ENCODE measurements at regions not wholly inside any gene's neighbourhood (a gene's known extent, or its start where the extent isn't known, plus 50 kb on each side); places are given as distances from the start of the nearest gene placed in this dataset.
"Not testable (repeated sequence)": the region's sequence is repeated elsewhere in the genome, so short reads cannot be mapped to it uniquely, and the experiment has no call there.

DNA sequence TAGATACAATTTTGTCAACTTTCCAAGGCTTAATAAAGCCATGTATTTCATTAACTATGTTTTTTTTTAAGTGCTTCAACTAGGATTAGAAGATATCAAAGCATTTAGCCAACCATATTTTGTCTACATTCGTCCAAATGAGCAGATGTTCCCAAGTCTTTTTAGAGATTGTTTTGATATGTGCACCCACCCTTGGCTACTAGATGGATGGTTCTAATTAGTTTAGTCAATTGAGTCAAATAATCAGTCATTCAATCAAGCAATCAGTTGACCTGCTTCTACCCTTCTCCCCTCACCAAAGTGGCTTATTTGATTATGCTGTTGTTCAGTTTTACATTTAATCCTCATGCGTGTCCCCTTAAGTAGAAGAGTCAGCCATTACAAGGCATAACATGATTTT, 319.5 kb upstream of the TNC start:
- H3K27me3 Mint-ChIP-seq: peaks cover 9% of the 10 kb centered on the region
- ATAC-seq: no peak
- H3K9me3 Mint-ChIP-seq: no peaks in the 10 kb centered on the region
- no peak overlapping the region for H3K4me3 Mint-ChIP-seq
- H3K27ac Mint-ChIP-seq: no peak overlapping the region
- no peaks in the 10 kb centered on the region for H3K4me1 Mint-ChIP-seq
- no peaks in the 10 kb centered on the region for H3K36me3 Mint-ChIP-seq

DNA sequence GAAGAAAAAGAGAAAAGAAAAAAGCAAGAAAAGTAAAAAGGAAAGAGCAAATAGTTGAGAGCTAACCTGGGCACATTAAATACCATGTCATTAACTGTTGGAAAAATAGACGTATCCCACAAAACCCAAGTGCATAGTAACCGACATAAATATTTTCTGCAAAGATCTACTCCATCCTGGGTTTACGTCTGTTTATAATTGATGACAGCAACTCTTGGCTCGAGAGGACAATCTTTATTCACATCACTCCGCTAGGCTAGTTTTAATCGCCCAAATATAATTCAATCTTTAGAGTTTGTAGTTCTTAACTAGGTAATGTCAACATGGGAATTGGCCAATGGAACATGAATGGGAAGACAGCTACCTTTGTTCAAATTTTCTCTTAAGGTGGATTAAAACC, 321.7 kb upstream of the TNC start:
- H3K4me3 Mint-ChIP-seq: no peak overlapping the region
- peaks cover 8% of the 10 kb centered on the region for H3K27me3 Mint-ChIP-seq
- H3K36me3 Mint-ChIP-seq: no peaks in the 10 kb centered on the region
- H3K9me3 Mint-ChIP-seq: no peaks in the 10 kb centered on the region
- no peak overlapping the region for H3K27ac Mint-ChIP-seq
- ATAC-seq: no peak
- no peaks in the 10 kb centered on the region for H3K4me1 Mint-ChIP-seq

DNA sequence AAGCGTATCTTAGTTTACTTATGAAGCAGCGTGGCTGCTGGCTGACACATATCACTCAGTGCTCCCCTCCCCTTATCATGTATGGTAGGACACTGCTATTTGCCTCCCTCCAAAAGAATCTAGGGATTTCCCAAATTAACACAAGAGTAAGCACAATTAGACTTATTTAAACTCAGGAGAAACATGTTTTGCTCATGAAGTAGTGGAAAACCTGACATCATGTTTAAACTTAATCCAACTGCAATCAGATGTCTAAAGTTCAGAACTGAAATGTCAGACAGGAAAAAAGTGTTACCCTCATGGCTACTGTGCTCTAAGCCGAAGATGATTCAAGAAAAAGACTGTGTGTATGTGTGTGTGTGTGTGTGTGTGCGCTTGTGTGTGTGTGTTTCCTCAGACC, 324.1 kb upstream of the TNC start:
- H3K27ac Mint-ChIP-seq: no peak overlapping the region
- H3K27me3 Mint-ChIP-seq: peaks cover 8% of the 10 kb centered on the region
- ATAC-seq: no peak
- H3K4me3 Mint-ChIP-seq: no peak overlapping the region
- H3K9me3 Mint-ChIP-seq: no peaks in the 10 kb centered on the region
- H3K36me3 Mint-ChIP-seq: no peaks in the 10 kb centered on the region
- H3K4me1 Mint-ChIP-seq: no peaks in the 10 kb centered on the region

DNA sequence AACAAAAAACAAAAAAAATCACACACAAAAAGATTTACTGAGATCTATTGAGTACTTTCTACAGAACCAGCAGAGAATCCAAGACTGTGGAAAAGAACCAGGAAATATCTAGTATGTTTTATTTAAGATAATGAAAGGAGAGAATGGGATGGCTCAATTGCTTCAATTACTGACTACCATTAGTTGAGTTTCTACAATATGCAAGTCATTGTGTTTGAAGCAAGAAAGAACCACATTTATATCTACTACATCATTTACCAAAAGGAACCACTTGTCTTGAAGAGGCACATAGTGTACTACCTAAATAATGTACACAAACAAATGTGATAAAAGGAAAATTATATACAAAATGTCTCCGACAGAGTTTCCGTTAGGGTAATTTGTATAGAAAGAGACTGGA, 325.9 kb upstream of the TNC start:
- Mint-ChIP-seq H3K27me3 (peaks cover 19% of the 10 kb centered on the region), H3K9me3 (no peaks in the 10 kb centered on the region), H3K27ac (no peak overlapping the region), H3K4me1 (no peaks in the 10 kb centered on the region), H3K36me3 (no peaks in the 10 kb centered on the region), H3K4me3 (no peak overlapping the region)
- ATAC-seq: no peak

DNA sequence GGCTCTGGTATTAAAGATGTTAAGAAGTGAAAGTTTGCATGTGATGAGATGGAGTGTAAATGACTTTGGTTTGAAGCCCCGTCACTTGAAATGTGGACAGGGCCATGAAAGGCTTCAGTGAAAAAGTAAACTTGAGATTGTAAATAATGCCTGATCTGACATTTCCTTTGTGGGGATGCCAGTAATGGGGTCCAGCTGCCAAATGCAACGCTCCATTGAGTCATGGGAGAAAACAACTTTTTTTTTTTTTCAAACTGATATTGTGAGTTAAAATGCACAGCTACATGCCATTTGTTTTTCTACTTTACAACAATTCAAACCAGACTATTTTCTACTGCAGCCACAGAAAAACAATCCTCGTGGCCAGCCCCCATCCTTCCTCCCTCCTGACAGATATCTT, 327.0 kb upstream of the TNC start:
- peaks cover 30% of the 10 kb centered on the region for H3K27me3 Mint-ChIP-seq
- no peak for ATAC-seq
- no peaks in the 10 kb centered on the region for H3K4me1 Mint-ChIP-seq
- H3K4me3 Mint-ChIP-seq: no peak overlapping the region
- no peak overlapping the region for H3K27ac Mint-ChIP-seq
- H3K36me3 Mint-ChIP-seq: no peaks in the 10 kb centered on the region
- no peaks in the 10 kb centered on the region for H3K9me3 Mint-ChIP-seq

DNA sequence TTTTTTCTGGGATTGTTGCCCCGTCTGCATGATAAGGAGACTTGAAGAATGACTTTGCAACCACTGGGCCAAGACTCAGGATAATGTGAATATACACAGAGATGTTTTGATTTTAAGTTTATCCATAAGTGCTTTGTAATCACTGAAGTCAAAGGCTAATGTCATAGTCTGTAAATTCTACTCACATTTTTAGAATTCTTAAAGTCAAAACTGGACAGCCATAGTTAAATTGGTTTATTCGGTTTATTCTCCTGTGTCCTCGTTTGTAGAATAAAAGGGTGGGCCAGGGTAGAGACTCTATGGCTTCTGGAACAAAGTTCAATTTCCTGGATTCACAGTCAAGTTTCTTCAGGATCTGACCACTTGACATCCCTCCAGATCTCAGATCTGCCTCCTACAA, 327.7 kb upstream of the TNC start:
- no peaks in the 10 kb centered on the region for H3K4me1 Mint-ChIP-seq
- H3K27me3 Mint-ChIP-seq: peaks cover 31% of the 10 kb centered on the region
- no peak overlapping the region for H3K27ac Mint-ChIP-seq
- no peak for ATAC-seq
- H3K4me3 Mint-ChIP-seq: no peak overlapping the region
- no peaks in the 10 kb centered on the region for H3K9me3 Mint-ChIP-seq
- no peaks in the 10 kb centered on the region for H3K36me3 Mint-ChIP-seq

DNA sequence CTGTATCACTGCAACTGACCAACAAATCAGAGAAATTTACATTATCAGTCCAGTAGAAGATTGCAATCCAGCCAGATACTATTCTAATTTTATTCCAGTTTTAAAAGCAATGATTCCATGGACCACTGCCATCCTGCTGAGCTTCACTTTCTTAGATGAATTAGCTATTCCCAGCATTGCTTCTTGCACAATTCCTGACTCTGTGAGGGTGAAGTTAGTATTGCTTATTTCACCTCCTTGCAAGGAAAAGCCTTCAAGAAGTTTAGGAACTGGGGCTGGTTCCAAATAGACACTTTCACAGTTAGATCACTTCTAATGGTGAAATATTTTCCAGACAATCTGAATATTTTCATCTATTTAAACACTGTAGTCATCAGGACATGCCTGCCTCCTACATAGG, 338.6 kb upstream of the TNC start:
- Mint-ChIP-seq H3K27me3 (peaks cover 46% of the 10 kb centered on the region), H3K27ac (no peak overlapping the region), H3K9me3 (no peaks in the 10 kb centered on the region), H3K36me3 (no peaks in the 10 kb centered on the region), H3K4me1 (no peaks in the 10 kb centered on the region), H3K4me3 (no peak overlapping the region)
- ATAC-seq: no peak

DNA sequence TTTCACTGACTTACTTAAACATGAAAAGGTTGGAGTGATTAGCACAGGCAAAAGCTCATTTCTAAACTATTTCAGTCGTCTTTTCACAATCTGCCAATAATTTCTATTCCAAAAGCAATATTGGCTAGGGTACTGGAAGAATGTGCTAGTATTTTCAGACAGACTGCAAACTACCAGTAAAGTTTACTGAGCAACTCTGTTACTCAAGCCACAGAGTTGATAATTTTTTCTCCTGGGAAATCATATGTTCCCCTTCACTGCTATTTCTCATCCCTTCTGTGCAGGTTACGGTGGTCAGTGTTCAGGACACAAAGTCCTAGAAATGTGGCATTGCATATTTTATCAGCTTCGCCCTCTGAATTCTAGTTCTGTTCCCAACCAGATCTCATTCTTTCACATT, 343.3 kb upstream of the TNC start:
- H3K27ac Mint-ChIP-seq: no peak overlapping the region
- no peaks in the 10 kb centered on the region for H3K4me1 Mint-ChIP-seq
- no peak for ATAC-seq
- H3K9me3 Mint-ChIP-seq: no peaks in the 10 kb centered on the region
- no peaks in the 10 kb centered on the region for H3K36me3 Mint-ChIP-seq
- peaks cover 21% of the 10 kb centered on the region for H3K27me3 Mint-ChIP-seq
- no peak overlapping the region for H3K4me3 Mint-ChIP-seq

DNA sequence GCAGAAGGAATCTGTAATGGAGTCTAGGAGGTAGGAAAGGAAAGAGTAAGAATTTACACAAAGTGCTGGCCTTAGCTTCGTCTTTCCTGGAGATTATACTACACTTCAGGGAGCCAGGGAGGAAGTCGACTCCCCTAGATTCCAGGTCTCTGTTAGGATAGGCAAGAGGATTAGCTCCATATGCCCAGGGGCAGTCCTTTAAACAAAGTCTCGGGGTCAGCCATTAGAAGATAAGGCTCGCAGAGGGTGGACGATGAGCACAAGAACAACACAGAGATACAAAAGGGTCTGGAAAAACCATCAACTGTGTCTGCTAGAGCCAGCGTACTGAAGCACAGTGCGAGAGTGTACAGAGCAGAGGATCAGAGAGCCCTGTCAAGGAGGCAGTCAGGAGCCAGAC, 344.7 kb upstream of the TNC start:
- H3K9me3 Mint-ChIP-seq: no peaks in the 10 kb centered on the region
- H3K27me3 Mint-ChIP-seq: peaks cover 21% of the 10 kb centered on the region
- no peaks in the 10 kb centered on the region for H3K4me1 Mint-ChIP-seq
- no peak for ATAC-seq
- H3K4me3 Mint-ChIP-seq: no peak overlapping the region
- no peaks in the 10 kb centered on the region for H3K36me3 Mint-ChIP-seq
- H3K27ac Mint-ChIP-seq: no peak overlapping the region

DNA sequence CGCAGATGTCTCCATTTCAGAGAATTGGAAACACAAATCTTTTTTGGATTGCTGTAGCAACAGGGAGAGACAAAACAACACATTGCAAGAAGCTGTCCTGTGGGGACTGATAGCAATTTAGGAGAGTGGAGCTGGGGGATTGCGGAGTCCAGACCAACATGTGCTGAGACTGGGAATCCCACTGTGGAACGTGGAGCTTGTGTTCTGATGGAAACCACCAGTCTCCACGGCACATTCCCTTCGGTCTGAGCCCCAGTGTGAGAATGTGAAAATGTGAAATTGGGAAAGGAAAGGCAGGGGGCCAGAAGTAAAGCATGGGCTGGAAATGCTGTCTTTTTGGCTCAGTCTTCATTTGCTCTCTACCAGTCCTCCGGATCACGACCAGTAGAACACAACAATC, 348.8 kb upstream of the TNC start:
- no peaks in the 10 kb centered on the region for H3K4me1 Mint-ChIP-seq
- no peak for ATAC-seq
- H3K27me3 Mint-ChIP-seq: no peaks in the 10 kb centered on the region
- no peak overlapping the region for H3K27ac Mint-ChIP-seq
- H3K4me3 Mint-ChIP-seq: no peak overlapping the region
- H3K9me3 Mint-ChIP-seq: no peaks in the 10 kb centered on the region
- no peaks in the 10 kb centered on the region for H3K36me3 Mint-ChIP-seq

DNA sequence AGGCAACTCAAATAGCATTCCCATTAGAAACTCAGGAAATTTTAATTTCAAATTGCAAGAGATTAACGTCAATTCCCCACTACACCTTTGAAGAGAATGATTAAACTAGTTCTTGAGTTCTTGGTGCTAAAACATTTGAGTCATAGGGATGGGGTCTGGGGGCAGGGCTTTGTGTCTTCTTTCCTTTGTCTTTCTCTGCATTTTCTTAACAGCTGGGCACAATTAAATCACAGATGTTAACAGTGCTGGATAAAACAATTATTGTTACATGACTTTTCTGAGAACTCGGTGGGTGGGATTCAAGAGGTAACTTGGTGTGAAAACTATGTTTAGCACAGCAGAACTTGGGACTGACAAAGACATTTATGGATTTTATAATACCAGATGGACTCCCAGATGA, 351.9 kb upstream of the TNC start:
- Mint-ChIP-seq H3K4me1 (no peaks in the 10 kb centered on the region), H3K9me3 (no peaks in the 10 kb centered on the region), H3K27ac (no peak overlapping the region)

DNA sequence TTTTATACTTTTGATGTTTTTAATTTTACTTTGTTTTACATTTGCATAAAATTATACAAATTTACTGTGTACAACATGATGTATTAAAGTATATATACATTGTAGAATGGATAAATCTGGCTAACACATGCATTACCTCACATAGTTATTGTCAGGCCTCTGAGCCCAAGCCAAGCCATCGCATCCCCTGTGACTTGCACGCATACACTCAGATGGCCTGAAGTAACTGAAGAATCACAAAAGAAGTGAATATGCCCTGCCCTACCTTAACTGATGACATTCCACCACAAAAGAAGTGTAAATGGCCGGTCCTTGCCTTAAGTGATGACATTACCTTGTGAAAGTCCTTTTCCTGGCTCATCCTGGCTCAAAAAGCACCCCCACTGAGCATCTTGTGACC, 355.1 kb upstream of the TNC start:
- not testable (repeated sequence) for H3K36me3 Mint-ChIP-seq, H3K9me3 Mint-ChIP-seq, H3K27ac Mint-ChIP-seq, H3K4me3 Mint-ChIP-seq, H3K4me1 Mint-ChIP-seq, ATAC-seq
- H3K27me3 Mint-ChIP-seq: peaks cover 19% of the 10 kb centered on the region

More for the DNA sequence above, 351.9 kb upstream of the TNC start:
- H3K36me3 Mint-ChIP-seq: no peaks in the 10 kb centered on the region
- peaks cover 16% of the 10 kb centered on the region for H3K27me3 Mint-ChIP-seq
- no peak for ATAC-seq
- no peak overlapping the region for H3K4me3 Mint-ChIP-seq

DNA sequence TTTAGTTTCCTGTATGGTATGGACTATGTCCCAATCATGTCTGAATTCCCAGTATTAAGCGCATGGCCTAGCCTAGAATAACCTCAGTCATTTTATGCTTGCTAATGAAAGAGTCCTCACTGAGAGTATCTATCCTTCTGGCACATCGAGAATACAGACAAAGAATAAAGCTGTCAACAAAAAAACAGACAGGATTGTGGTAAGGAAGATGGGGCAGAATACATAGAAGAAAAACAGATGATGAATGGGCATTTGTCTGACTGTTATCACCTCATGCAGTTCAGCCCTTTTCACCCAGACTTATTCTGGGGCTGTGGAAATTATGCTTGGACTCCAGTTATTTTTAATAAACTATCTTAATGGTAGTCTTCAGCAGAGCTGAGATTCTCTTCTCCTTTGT, 363.8 kb upstream of the TNC start:
- Mint-ChIP-seq H3K27me3 (no peaks in the 10 kb centered on the region), H3K27ac (no peak overlapping the region), H3K36me3 (no peaks in the 10 kb centered on the region), H3K9me3 (no peaks in the 10 kb centered on the region), H3K4me3 (no peak overlapping the region), H3K4me1 (no peaks in the 10 kb centered on the region)
- no peak for ATAC-seq

DNA sequence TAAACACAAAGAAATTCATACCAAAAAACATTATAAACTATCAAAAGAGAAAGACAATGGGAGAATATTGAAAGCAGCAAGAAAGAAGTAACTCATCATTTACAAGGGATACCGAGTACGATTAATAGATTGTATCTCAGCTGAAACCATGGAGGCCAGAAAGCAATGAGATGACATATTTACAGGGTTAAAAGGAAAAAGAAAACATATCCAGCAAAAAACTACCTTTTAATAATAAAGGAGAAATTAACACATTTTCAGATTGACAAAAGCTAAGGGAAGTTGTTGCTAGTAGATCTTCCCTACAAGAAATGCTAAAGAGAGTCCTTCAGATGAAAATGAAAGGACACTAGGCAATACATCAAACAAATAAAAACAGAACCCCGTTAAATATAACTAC, 364.8 kb upstream of the TNC start:
- Mint-ChIP-seq H3K9me3 (no peaks in the 10 kb centered on the region), H3K27me3 (no peaks in the 10 kb centered on the region), H3K27ac (no peak overlapping the region), H3K4me3 (no peak overlapping the region), H3K36me3 (no peaks in the 10 kb centered on the region), H3K4me1 (no peaks in the 10 kb centered on the region)
- ATAC-seq: no peak

DNA sequence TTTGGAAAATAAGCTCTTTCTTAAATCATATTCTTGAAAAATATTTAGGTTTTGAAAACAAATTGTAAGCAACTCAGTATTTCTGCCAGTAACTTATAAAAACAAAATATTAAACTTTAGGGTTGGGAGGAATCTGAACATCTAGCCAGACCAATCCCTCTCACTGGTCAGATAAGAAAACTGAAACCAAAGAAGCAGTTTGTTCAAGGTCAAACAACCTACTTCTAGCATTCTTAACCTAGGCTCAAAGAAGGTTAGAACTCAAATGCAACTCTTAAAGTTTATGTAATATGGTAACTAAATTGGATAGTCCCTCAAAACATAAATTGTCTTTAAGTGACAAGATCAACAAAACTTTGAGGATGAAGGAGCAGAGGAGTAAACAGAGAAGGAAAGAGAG, 374.9 kb upstream of the TNC start:
- H3K27me3 Mint-ChIP-seq: peaks cover 16% of the 10 kb centered on the region
- no peak for ATAC-seq
- no peaks in the 10 kb centered on the region for H3K36me3 Mint-ChIP-seq
- H3K4me1 Mint-ChIP-seq: no peaks in the 10 kb centered on the region
- H3K9me3 Mint-ChIP-seq: no peaks in the 10 kb centered on the region
- H3K4me3 Mint-ChIP-seq: no peak overlapping the region
- H3K27ac Mint-ChIP-seq: no peak overlapping the region

DNA sequence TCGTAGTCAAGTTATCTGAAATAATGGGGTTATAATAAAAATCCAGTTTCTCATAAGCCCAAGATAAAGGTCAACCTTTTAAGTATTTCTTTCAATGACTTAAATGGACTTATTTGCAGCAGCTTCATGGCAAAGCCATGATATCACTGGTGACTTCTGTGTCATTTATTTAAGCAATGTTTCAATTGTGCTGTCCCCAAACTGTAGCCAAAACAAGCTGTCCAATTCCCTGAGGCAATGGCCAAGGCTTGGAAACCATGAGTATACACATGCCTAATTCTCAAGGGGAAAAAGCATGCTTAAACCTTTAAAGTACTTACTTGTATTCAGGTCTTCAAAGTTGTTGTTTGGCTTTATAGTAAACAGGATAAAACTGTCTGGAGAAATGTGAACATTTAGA, 376.4 kb upstream of the TNC start:
- H3K36me3 Mint-ChIP-seq: no peaks in the 10 kb centered on the region
- no peak overlapping the region for H3K4me3 Mint-ChIP-seq
- ATAC-seq: no peak
- H3K4me1 Mint-ChIP-seq: no peaks in the 10 kb centered on the region
- no peak overlapping the region for H3K27ac Mint-ChIP-seq
- H3K27me3 Mint-ChIP-seq: peaks cover 16% of the 10 kb centered on the region
- no peaks in the 10 kb centered on the region for H3K9me3 Mint-ChIP-seq

DNA sequence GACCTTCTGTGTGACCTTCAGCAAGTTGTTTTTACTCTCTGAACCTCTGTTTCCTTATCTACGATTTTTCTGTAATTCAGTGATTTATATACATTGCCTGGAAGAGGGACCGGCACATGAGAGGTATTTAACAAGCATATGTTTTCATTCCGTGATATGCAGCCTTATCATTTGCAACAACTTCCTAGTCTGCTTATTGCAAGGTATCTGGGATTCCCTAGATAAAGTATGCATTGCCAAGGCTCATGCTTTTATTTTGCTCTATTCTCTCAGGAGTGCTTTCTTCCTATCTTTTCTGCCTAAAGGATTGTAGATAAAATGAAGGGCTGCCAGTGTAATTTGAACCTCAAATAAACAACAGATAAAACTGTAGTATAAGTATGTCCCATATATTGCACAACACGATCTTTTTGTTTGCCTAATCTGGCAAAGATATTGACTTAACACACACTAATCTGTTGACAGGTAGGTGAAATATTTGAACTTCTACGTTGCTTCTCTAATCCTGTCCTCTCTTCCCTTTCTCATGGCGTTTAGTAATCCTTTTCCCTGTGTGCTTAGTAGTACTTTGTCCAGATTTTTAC, 377.2 kb upstream of the TNC start:
- Mint-ChIP-seq H3K9me3 (no peaks in the 10 kb centered on the region), H3K4me1 (no peaks in the 10 kb centered on the region), H3K36me3 (no peaks in the 10 kb centered on the region), H3K27me3 (peaks cover 20% of the 10 kb centered on the region), H3K4me3 (no peak overlapping the region), H3K27ac (no peak overlapping the region)
- no peak for ATAC-seq

Data from stimulated activated memory B cell treated with anti-CD40 and anti-IgM and Interleukin-4, amounts not matched to agents 10 μg/mL and 1 μg/mL and 100 μg/mL, for 72 hours (primary cell).